HEK293 (cell line): ENCODE measurements at regions not wholly inside any gene's neighbourhood (a gene's known extent, or its start where the extent isn't known, plus 50 kb on each side); places are given as distances from the start of the nearest gene placed in this dataset.

Experiments
- CTCF ChIA-PET: fragments of 350-600 bp; formaldehyde crosslinking; extraction: SDS; loops from one replicate; lab custom pipeline; 2021; ENCODE audit warnings: antibody characterized with exemption; lab: Yijun Ruan, JAX
- POLR2A ChIA-PET: fragments of 300-600 bp; formaldehyde crosslinking; extraction: SDS; loops from one replicate; lab custom pipeline; 2020; ENCODE audit warnings: antibody characterized with exemption, inconsistent platforms; lab: Yijun Ruan, JAX
- H3K27ac ChIP-seq: fragments of 200-500 bp; sonication (Bioruptor generic); 2 replicates; pipeline ENCODE4 v1.5.1; 2014; ENCODE audit warnings: low read depth, low read length, control low read depth, inconsistent platforms; ENCODE audit errors: extremely low read depth
- H3K36me3 ChIP-seq, 2 experiments: fragments of 200-500 bp in 1 of 2; sonication (Bioruptor generic) in 1 of 2; 1 replicate in 1 of 2; 2 replicates in 1 of 2; pipeline ENCODE4 v1.5.1; 2014 to 2017; ENCODE audit warnings: inconsistent platforms in 2 of 2, low read length in 2 of 2; ENCODE audit not compliant: control insufficient read depth in 2 of 2, insufficient read depth in 1 of 2
- H3K4me1 ChIP-seq: fragments of 200-500 bp; sonication (Bioruptor generic); 2 replicates; pipeline ENCODE4 v1.5.1; 2014; ENCODE audit warnings: mild to moderate bottlenecking, low read length, inconsistent platforms; ENCODE audit not compliant: control insufficient read depth, insufficient read depth
- H3K4me3 ChIP-seq: 2 replicates; pipeline ENCODE4 v1.5.1; 2011; ENCODE audit warnings: low read depth, mild to moderate bottlenecking, control low read depth, low read length, moderate library complexity
- H3K9me3 ChIP-seq: fragments of 200-500 bp; sonication (Bioruptor generic); 2 replicates; pipeline ENCODE4 v1.5.1; 2014; ENCODE audit warnings: low read depth, low read length, inconsistent platforms; ENCODE audit not compliant: control insufficient read depth, insufficient read depth
- KLF17 ChIP-seq: fragments of 450-650 bp; formaldehyde crosslinking; IDR thresholded peaks from 2 replicates; pipeline ENCODE4 v1.5.1; 2016; ENCODE audit warnings: missing biosample characterization, missing genetic modification characterization
- MEIS1 ChIP-seq: sonication (generic); formaldehyde crosslinking; IDR thresholded peaks from 2 replicates; pipeline ENCODE4 v1.8.1; 2022; ENCODE audit warnings: missing genetic modification reagents, mild to moderate bottlenecking, borderline replicate concordance
- YY2 ChIP-seq: fragments of 450-650 bp; formaldehyde crosslinking; IDR thresholded peaks from 2 replicates; pipeline ENCODE4 v1.5.1; 2016; ENCODE audit warnings: missing biosample characterization, missing genetic modification characterization
- ZBTB1 ChIP-seq: fragments of 450-650 bp; formaldehyde crosslinking; IDR thresholded peaks from 2 replicates; pipeline ENCODE4 v1.5.1; 2016; ENCODE audit warnings: missing biosample characterization, missing genetic modification characterization
- ZBTB10 ChIP-seq: fragments of 450-650 bp; formaldehyde crosslinking; IDR thresholded peaks from 2 replicates; pipeline ENCODE4 v1.5.1; 2016; ENCODE audit warnings: missing biosample characterization, missing genetic modification characterization
- ZNF112 ChIP-seq: fragments of 450-650 bp; formaldehyde crosslinking; IDR thresholded peaks from 2 replicates; pipeline ENCODE4 v1.5.0; 2017; ENCODE audit warnings: missing biosample characterization, missing genetic modification characterization
- ZNF146 ChIP-seq: fragments of 450-650 bp; formaldehyde crosslinking; IDR thresholded peaks from 2 replicates; pipeline ENCODE4 v1.5.1; 2016; ENCODE audit warnings: missing biosample characterization, missing genetic modification characterization
- ZNF157 ChIP-seq: fragments of 450-650 bp; formaldehyde crosslinking; IDR thresholded peaks from 2 replicates; pipeline ENCODE4 v1.5.1; 2016; ENCODE audit warnings: missing biosample characterization, missing genetic modification characterization
- ZNF169 ChIP-seq: fragments of 450-650 bp; formaldehyde crosslinking; IDR thresholded peaks from 2 replicates; pipeline ENCODE4 v1.5.1; 2016; ENCODE audit warnings: missing biosample characterization, missing genetic modification characterization
- ZNF311 ChIP-seq: fragments of 450-650 bp; formaldehyde crosslinking; IDR thresholded peaks from 2 replicates; pipeline ENCODE4 v1.5.1; 2017; ENCODE audit warnings: missing biosample characterization, missing genetic modification characterization, borderline replicate concordance
- ZNF366 ChIP-seq: fragments of 450-650 bp; formaldehyde crosslinking; conservative IDR thresholded peaks from 2 replicates; pipeline ENCODE4 v1.5.1; 2016; ENCODE audit warnings: missing biosample characterization, missing genetic modification characterization
- ZNF473 ChIP-seq: fragments of 450-650 bp; formaldehyde crosslinking; IDR thresholded peaks from 2 replicates; pipeline ENCODE4 v1.5.1; 2017; ENCODE audit warnings: missing biosample characterization, missing genetic modification characterization
- ZNF548 ChIP-seq: fragments of 450-650 bp; formaldehyde crosslinking; IDR thresholded peaks from 2 replicates; pipeline ENCODE4 v1.5.1; 2016; ENCODE audit warnings: missing biosample characterization, missing genetic modification characterization
- ZNF585B ChIP-seq: fragments of 450-650 bp; formaldehyde crosslinking; IDR thresholded peaks from 2 replicates; pipeline ENCODE4 v1.5.1; 2016; ENCODE audit warnings: missing biosample characterization, missing genetic modification characterization
- ZNF677 ChIP-seq: fragments of 450-650 bp; IDR thresholded peaks from 2 replicates; pipeline ENCODE4 v1.5.0; 2018; ENCODE audit warnings: missing biosample characterization, mild to moderate bottlenecking, missing genetic modification characterization, moderate library complexity
- ZNF76 ChIP-seq: fragments of 450-650 bp; formaldehyde crosslinking; IDR thresholded peaks from 2 replicates; pipeline ENCODE4; 2016; ENCODE audit warnings: low read depth, missing biosample characterization, missing genetic modification characterization, borderline replicate concordance
- ZNF777 ChIP-seq: fragments of 450-650 bp; formaldehyde crosslinking; IDR thresholded peaks from 2 replicates; pipeline ENCODE4 v1.5.1; 2017; ENCODE audit warnings: missing biosample characterization, missing genetic modification characterization, borderline replicate concordance
- ZSCAN30 ChIP-seq: fragments of 450-650 bp; IDR thresholded peaks from 2 replicates; pipeline ENCODE4 v1.5.1; 2018; ENCODE audit warnings: missing biosample characterization, mild to moderate bottlenecking, missing genetic modification characterization, moderate library complexity
- TF ChIP-seq, protein P1 (sequence below): fragments of 450-650 bp; formaldehyde crosslinking; IDR thresholded peaks from 2 replicates; pipeline ENCODE4 v1.5.1; 2016; ENCODE audit warnings: missing biosample characterization, missing genetic modification characterization, borderline replicate concordance
- TF ChIP-seq, protein P2 (sequence below): fragments of 450-650 bp; formaldehyde crosslinking; IDR thresholded peaks from 2 replicates; pipeline ENCODE4 v1.5.1; 2016; ENCODE audit warnings: missing biosample characterization, missing genetic modification characterization

GRCh38 chr2:37471104-37471503, 126.7 kb downstream of the QPCT start (continued):
- TF ChIP-seq, protein P1, sequence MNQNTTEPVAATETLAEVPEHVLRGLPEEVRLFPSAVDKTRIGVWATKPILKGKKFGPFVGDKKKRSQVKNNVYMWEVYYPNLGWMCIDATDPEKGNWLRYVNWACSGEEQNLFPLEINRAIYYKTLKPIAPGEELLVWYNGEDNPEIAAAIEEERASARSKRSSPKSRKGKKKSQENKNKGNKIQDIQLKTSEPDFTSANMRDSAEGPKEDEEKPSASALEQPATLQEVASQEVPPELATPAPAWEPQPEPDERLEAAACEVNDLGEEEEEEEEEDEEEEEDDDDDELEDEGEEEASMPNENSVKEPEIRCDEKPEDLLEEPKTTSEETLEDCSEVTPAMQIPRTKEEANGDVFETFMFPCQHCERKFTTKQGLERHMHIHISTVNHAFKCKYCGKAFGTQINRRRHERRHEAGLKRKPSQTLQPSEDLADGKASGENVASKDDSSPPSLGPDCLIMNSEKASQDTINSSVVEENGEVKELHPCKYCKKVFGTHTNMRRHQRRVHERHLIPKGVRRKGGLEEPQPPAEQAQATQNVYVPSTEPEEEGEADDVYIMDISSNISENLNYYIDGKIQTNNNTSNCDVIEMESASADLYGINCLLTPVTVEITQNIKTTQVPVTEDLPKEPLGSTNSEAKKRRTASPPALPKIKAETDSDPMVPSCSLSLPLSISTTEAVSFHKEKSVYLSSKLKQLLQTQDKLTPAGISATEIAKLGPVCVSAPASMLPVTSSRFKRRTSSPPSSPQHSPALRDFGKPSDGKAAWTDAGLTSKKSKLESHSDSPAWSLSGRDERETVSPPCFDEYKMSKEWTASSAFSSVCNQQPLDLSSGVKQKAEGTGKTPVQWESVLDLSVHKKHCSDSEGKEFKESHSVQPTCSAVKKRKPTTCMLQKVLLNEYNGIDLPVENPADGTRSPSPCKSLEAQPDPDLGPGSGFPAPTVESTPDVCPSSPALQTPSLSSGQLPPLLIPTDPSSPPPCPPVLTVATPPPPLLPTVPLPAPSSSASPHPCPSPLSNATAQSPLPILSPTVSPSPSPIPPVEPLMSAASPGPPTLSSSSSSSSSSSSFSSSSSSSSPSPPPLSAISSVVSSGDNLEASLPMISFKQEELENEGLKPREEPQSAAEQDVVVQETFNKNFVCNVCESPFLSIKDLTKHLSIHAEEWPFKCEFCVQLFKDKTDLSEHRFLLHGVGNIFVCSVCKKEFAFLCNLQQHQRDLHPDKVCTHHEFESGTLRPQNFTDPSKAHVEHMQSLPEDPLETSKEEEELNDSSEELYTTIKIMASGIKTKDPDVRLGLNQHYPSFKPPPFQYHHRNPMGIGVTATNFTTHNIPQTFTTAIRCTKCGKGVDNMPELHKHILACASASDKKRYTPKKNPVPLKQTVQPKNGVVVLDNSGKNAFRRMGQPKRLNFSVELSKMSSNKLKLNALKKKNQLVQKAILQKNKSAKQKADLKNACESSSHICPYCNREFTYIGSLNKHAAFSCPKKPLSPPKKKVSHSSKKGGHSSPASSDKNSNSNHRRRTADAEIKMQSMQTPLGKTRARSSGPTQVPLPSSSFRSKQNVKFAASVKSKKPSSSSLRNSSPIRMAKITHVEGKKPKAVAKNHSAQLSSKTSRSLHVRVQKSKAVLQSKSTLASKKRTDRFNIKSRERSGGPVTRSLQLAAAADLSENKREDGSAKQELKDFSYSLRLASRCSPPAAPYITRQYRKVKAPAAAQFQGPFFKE (tag by site-specific recombination): no peak
- no peak for TF ChIP-seq ZNF677

- TF ChIP-seq ZNF366 (tag by site-specific recombination) (peak; percentile 14; the same call in 1 of the 2 replicates), ZNF548 (no peak)
- ChIA-PET POLR2A (interaction anchor here (1.6 kb wide), 1 partner anchor 24 kb away, joined by 3 read pairs; no protein-coding TSS in a partner anchor), CTCF (no interaction called here)
- no peaks in the 10 kb centered on the region for H3K36me3 ChIP-seq
- no peak overlapping the region for H3K4me3 ChIP-seq
- no peak overlapping the region for H3K27ac ChIP-seq
- H3K4me1 ChIP-seq: peaks cover 12% of the 10 kb centered on the region
- no peaks in the 10 kb centered on the region for H3K9me3 ChIP-seq
These were observed 127.6 kb downstream of the QPCT start for GRCh38 chr2:37471994-37472393.

GRCh38 chr2:37472959-37473358, 128.5 kb downstream of the QPCT start:
- no peaks in the 10 kb centered on the region for H3K36me3 ChIP-seq
- ChIA-PET CTCF (interaction anchor here (0.6 to 1.1 kb wide), 4 partner anchors 21 to 63 kb away, joined by 3 to 6 read pairs (median 4); no protein-coding TSS in a partner anchor), POLR2A (interaction anchor here (0.6 to 1.6 kb wide), 2 partner anchors 25 to 540 kb away, joined by 3 read pairs; no protein-coding TSS in a partner anchor)
- no peak overlapping the region for H3K27ac ChIP-seq
- H3K9me3 ChIP-seq: no peaks in the 10 kb centered on the region
- no peak for TF ChIP-seq ZNF146
- TF ChIP-seq, protein P2, sequence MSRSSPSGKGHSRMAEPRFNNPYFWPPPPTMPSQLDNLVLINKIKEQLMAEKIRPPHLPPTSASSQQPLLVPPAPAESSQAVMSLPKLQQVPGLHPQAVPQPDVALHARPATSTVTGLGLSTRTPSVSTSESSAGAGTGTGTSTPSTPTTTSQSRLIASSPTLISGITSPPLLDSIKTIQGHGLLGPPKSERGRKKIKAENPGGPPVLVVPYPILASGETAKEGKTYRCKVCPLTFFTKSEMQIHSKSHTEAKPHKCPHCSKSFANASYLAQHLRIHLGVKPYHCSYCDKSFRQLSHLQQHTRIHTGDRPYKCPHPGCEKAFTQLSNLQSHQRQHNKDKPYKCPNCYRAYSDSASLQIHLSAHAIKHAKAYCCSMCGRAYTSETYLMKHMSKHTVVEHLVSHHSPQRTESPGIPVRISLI: peak; percentile 60; the same call in 1 of the 2 replicates
- no peak overlapping the region for H3K4me3 ChIP-seq
- H3K4me1 ChIP-seq: peaks cover 12% of the 10 kb centered on the region

- TF ChIP-seq ZNF311 (no peak), KLF17 (tag by site-specific recombination) (no peak), YY2 (tag by site-specific recombination) (no peak), ZNF112 (no peak), ZBTB10 (tag by site-specific recombination) (no peak), ZBTB1 (tag by site-specific recombination) (no peak), ZNF473 (tag by site-specific recombination) (no peak), ZNF777 (tag by site-specific recombination) (no peak), ZNF169 (tag by site-specific recombination) (no peak), ZNF76 (tag by site-specific recombination) (no peak), ZNF157 (no peak), ZNF585B (tag by site-specific recombination) (no peak), ZSCAN30 (tag by site-specific recombination) (no peak), MEIS1 (no peak)
- POLR2A ChIA-PET: no interaction called here
- no peaks in the 10 kb centered on the region for H3K9me3 ChIP-seq
These were observed 132.0 kb downstream of the QPCT start for GRCh38 chr2:37476411-37476810.

More at GRCh38 chr2:37476411-37476810, 132.0 kb downstream of the QPCT start:
- Histone ChIP-seq H3K4me3 (no peak overlapping the region), H3K27ac (no peak overlapping the region), H3K36me3 (no peaks in the 10 kb centered on the region), H3K4me1 (peaks cover 12% of the 10 kb centered on the region)
- CTCF ChIA-PET: interaction anchor here (0.9 kb wide), 1 partner anchor 145 kb away, joined by 3 read pairs; no protein-coding TSS in a partner anchor
